COR-L47 (cell line): ENCODE measurements at regions not wholly inside any gene's neighbourhood (a gene's known extent, or its start where the extent isn't known, plus 50 kb on each side); places are given as distances from the start of the nearest gene placed in this dataset.
"Not testable (repeated sequence)": the region's sequence is repeated elsewhere in the genome, so short reads cannot be mapped to it uniquely, and the experiment has no call there.

Experiments
- DNase-seq: peaks from one replicate; lab custom pipeline; 2025; lab: John Stamatoyannopoulos, UW

- DNase-seq = peak; percentile 29
Observed at GRCh38 chr9:85332487-85332886, 409.3 kb downstream of the AGTPBP1 start.

GRCh38 chr9:85331626-85332025 lies 410.1 kb downstream of the AGTPBP1 start:
- no peak for DNase-seq

GRCh38 chr9:85322592-85322991 lies 419.2 kb downstream of the AGTPBP1 start:
- peak; percentile 74 for DNase-seq

GRCh38 chr9:85321561-85321960 lies 420.2 kb downstream of the AGTPBP1 start:
- no peak for DNase-seq

GRCh38 chr9:85319936-85320656 lies 421.7 kb downstream of the AGTPBP1 start:
- DNase-seq = no peak

- not testable (repeated sequence) for DNase-seq
Observed at GRCh38 chr9:85315535-85315934, 426.2 kb downstream of the AGTPBP1 start.

GRCh38 chr9:85310573-85310972 lies 431.2 kb downstream of the AGTPBP1 start:
- no peak for DNase-seq

- no peak for DNase-seq
Observed at GRCh38 chr9:85303757-85304134, 438.0 kb downstream of the AGTPBP1 start.

GRCh38 chr9:85302938-85303756 lies 438.6 kb downstream of the AGTPBP1 start:
- DNase-seq = no peak

GRCh38 chr9:85298499-85298898 lies 443.3 kb downstream of the AGTPBP1 start:
- DNase-seq = no peak

GRCh38 chr9:85295244-85295643 lies 446.5 kb downstream of the AGTPBP1 start:
- DNase-seq = not testable (repeated sequence)

GRCh38 chr9:85292261-85292660 lies 449.5 kb downstream of the AGTPBP1 start:
- DNase-seq = no peak

GRCh38 chr9:85291266-85291665 lies 450.5 kb downstream of the AGTPBP1 start:
- no peak for DNase-seq

- DNase-seq = no peak
Observed at GRCh38 chr9:85290019-85290418, 451.7 kb downstream of the AGTPBP1 start.

GRCh38 chr9:85289142-85289541 lies 452.6 kb downstream of the AGTPBP1 start:
- DNase-seq = no peak

- DNase-seq = no peak
Observed at GRCh38 chr9:85283421-85283820, 458.3 kb downstream of the AGTPBP1 start.

- DNase-seq = no peak
Observed at GRCh38 chr9:85278769-85279168, 463.0 kb downstream of the AGTPBP1 start.

GRCh38 chr9:85276741-85277140 lies 465.0 kb downstream of the AGTPBP1 start:
- no peak for DNase-seq

GRCh38 chr9:85269811-85270210 lies 471.9 kb downstream of the AGTPBP1 start:
- DNase-seq = no peak

- no peak for DNase-seq
Observed at GRCh38 chr9:85268131-85268530, 473.6 kb downstream of the AGTPBP1 start.

GRCh38 chr9:85264695-85265094 lies 477.1 kb downstream of the AGTPBP1 start:
- no peak for DNase-seq

- no peak for DNase-seq
Observed at GRCh38 chr9:85263288-85263687, 478.5 kb downstream of the AGTPBP1 start.

GRCh38 chr9:85262333-85262732 lies 479.4 kb downstream of the AGTPBP1 start:
- no peak for DNase-seq
